NOMO-1 (cell line): ENCODE measurements at regions not wholly inside any gene's neighbourhood (a gene's known extent, or its start where the extent isn't known, plus 50 kb on each side); places are given as distances from the start of the nearest gene placed in this dataset.

Experiments used
- DNase-seq, 2 experiments: peaks; one replicate each; lab custom pipeline; 2025; ENCODE audit not compliant: unreplicated experiment in 2 of 2; lab: John Stamatoyannopoulos, UW

DNA sequence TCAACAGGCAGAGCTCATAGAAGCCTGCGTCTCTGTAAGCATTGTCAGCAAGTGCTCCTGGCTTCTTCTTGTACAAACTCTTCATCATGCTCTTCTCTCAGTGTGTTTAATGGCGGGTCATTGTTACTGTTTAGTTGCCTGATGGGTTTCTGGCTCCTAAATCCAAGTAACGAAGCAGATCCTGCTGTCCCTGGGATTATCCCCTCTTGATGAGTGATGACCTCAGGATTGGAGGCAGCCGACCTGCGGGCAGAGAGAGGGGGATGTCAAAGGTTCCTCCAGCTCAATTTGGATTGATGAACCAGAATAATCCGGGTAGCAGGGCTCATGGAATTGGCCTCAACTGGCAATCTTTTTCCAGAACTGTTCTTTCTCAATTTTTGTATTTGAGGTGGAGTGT, 66.1 kb upstream of the BARHL2 start:
- no peak for DNase-seq

DNA sequence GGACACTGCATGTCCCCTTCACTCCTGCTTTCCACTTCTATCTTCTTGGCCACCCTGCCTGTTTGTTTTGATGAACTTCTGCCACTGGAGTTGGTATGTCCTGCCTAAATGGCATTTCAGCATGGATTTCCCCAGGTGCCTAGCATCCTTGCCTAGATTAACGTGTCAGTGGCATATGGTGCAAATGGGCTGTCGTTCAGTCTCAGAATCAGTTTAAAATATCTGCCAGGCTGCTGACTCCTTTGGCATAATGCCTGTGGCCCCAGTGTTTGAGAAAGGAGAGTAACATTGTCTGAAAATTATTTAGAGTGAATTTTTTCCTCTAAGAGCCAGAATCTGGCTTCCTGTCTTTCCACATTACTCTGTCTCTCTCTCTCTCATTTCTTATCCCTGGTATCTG, 64.9 kb upstream of the BARHL2 start:
- no peak for DNase-seq

DNA sequence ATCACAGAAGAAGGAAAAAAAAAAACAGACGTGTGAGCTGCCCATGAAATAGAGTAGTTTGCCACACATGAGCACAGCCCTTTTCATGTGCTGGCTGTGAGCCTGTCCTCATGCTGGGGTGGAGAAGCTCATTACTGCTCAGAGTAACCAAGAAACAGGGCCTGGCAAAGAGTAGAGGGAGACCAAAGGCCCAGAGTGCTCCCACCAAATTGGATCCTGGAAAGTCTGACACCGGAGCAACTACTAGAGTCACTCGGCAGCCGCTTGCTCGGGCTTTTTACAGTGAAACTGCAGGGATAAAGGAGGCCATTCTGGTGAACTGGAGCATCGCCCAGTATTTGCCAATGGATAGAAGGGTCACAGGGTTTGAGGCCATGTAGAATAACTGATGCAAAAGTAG, 64.4 kb upstream of the BARHL2 start:
- no peak for DNase-seq

DNA sequence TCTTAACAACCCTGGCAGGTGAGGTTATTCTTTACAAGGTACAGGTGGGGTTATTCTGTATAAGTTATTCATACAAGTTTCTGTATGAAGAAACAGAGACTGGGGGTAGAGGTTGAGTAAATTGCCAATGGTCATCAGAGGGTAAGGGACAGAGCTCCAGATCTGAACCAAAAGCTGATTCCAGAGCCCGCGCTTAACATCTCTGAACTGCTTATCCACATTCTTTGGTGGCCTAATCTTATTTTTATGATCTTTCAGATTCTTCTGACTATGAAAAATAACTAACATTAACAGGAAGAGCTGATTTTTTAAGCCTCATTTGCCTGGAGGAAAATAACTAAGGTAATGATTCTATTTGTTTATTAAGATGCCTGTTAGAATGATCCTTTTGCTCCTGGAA, 63.9 kb upstream of the BARHL2 start:
- no peak for DNase-seq

DNA sequence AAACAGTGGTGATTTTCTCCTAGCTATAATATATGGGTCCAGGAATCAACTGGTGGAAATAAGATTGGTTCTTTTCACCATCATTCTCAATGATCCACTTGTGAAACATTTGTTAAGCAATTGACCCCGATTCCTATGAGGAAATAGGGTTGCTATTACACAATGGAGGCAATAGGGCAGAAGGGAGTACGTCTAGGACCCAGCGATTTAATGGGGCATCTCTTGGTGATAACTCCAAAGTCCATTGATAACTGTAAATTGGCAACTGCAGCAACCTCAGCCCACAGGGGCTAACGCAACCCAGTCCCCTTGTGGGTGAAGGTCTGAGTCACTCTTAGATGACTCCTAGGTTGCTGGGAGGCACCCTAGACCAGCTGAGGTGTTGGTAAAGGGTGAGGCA, 62.5 kb upstream of the BARHL2 start:
- no peak for DNase-seq

DNA sequence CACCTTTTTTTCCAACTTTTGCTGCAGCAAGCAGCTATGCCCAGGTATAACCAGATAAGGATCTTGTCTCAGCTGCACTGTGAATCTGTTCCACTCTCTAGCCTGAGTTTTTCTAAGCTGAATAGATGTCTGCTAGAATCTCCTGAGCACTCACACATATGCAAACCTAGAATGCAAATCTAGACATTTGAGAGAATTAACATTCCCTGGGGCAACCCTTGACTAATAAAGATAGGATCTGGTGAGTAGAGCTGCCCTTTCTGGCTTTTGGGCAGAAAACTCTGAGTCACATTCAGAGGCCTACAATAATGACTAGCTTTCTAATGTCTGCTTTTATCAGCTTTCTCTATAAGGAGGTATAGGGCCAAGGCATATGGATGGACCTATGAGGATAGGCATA, 61.4 kb upstream of the BARHL2 start:
- DNase-seq, result no peak

DNA sequence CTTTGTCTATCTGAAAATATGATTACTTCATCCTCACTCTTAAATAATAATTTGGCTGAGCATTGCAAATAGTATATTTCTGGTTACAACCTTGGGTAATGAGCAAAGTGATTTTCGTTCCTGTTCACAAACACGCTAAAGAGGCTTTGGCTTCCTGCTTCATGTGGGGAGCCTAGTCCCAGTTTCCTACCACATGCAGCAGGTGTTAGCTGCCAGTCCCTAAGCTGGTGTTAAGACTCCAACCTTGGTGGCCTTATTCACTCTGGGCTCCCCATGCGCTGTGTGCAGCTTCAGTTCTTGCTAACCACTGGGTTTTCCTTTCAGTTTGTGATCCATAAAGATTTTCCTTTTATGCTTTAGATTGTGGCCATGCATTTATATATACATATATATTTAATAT, 56.7 kb upstream of the BARHL2 start:
- DNase-seq, result no peak

DNA sequence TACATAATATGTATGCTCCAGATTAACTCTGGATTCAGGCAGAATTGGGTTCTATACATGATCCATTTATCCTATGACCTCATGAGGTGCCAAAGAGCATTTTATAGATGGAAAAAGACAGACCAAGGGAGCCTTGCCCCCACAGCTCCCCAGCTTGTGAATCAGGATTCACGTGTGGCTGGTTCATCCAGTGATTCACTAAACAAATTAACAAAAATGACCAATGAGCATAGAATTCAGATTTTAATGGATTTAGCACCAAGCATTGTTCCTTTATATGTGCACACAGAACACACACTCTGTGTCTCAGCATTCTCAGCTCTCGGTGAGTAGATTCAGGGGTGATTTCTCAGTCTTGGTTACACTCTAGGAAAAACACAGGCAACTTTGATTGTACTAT, 51.7 kb upstream of the BARHL2 start:
- no peak for DNase-seq

DNA sequence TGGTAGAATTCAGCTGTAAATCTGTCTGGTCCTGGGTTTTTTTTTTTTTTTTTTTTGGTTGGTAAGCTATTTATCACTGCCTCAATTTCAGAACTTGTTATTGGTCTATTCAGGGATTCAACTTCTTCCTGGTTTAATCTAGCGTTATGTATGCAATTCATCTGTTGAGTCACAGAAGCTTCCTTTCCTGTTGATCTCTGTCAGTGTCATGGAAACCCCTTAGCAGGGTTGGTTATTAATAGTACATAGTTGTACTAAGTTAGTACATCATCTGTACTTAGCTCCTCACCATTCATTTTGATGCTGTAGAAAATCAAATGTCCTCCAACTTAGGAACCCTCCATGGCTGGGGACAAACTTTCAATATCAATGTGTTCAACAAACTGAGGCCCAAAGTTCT, 51.0 kb upstream of the BARHL2 start:
- DNase-seq, result no peak
